ENCODE measurements at regions not wholly inside any gene's neighbourhood (a gene's known extent, or its start where the extent isn't known, plus 50 kb on each side); places are given as distances from the start of the nearest gene placed in this dataset.
"Not testable (repeated sequence)": the region's sequence is repeated elsewhere in the genome, so short reads cannot be mapped to it uniquely, and the experiment has no call there.

DNA sequence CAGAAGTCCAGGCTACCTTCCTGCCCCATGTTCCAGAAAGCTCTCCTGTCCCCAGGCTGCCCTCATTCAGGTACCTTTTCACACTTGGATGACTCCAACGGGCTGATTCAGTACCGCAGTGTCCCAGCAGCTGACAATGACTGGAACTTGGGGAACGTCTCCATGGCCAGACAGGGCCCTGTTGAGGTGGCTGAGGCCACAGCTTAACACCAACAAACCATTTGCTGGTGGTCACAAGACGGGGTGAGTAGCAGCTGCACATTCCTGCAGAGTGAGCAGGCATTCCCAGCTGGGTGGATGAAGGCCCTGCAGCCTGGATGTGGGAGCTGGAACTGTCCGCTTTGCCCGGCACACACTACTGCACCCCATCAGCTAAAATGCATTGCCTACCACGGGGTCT is 4481.3 kb upstream of the TPTE start:
- POLR2A ChIA-PET; H3K4me1 Mint-ChIP-seq; H3K36me3 Mint-ChIP-seq (ENCODE audit: low read depth); CTCF ChIA-PET; H3K27ac Mint-ChIP-seq; H3K4me3 Mint-ChIP-seq; H3K27me3 Mint-ChIP-seq; DNase-seq; H3K9me3 Mint-ChIP-seq: not testable (repeated sequence)

DNA sequence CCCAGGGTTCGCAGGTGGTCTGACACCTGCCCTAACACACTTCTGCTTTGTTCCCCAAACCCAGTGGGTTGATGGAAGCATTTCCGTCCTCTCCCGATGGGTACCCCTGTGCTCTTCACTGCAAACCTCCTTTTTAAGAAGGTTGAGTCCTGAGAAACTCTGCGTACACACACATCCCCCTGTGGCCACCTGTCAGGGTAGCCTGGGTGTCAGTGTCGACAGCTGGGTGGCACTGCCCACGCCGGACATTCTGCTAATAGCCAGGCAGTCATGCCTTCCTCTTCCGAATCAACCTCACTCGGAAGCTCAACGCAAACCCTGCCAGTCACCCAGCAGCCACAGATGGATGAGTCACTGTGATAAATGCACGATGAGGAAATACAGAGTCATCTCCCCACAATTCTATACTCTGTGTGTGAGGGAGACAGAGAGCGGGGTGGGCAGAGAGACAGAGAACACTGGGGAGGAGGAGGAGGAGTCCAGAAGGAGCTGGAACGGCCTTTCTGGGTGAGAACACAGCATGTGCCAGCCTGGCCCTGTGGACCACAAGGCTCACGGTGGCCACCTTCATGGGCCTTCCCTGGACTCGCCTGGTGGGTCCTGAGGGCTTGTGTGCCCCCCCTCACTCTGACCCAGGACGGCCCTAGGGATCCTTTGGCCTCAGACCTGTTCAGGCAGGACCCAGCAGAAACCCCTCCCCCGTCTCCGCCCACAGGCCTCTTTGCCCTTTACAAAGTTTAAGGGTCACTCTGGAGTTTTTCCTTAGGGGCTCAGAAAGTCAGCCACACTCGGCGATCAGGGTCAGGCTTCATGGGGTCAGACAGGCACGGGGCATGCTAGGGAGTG is 4477.7 kb upstream of the TPTE start:
- DNase-seq; H3K4me1 Mint-ChIP-seq; CTCF ChIA-PET; H3K27me3 Mint-ChIP-seq; H3K9me3 Mint-ChIP-seq; POLR2A ChIA-PET; H3K27ac Mint-ChIP-seq; H3K36me3 Mint-ChIP-seq (ENCODE audit: low read depth); H3K4me3 Mint-ChIP-seq: not testable (repeated sequence)

DNA sequence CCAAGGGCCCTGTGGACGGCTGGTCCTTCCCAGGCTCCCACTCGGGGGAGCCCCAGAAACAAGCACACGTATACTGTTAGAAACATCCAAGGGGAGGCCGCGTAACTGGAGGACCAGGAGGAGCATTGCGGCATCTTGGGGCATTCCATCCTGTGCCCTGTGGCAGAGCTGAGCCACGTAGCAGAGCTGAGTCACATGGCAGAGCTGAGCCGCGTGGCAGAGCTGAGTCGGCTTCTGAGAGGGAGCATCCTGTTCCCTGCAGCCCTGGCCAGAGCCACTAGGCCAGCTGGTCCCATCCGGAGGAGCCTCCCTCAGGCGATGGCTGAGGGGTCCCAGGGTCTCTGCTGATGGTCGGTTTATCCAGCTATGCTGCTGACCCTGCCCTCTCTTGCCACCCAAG is 4476.7 kb upstream of the TPTE start:
- H3K36me3 Mint-ChIP-seq (ENCODE audit: low read depth); DNase-seq; H3K27me3 Mint-ChIP-seq; H3K27ac Mint-ChIP-seq; H3K4me1 Mint-ChIP-seq; POLR2A ChIA-PET; H3K9me3 Mint-ChIP-seq; H3K4me3 Mint-ChIP-seq; CTCF ChIA-PET: not testable (repeated sequence)

DNA sequence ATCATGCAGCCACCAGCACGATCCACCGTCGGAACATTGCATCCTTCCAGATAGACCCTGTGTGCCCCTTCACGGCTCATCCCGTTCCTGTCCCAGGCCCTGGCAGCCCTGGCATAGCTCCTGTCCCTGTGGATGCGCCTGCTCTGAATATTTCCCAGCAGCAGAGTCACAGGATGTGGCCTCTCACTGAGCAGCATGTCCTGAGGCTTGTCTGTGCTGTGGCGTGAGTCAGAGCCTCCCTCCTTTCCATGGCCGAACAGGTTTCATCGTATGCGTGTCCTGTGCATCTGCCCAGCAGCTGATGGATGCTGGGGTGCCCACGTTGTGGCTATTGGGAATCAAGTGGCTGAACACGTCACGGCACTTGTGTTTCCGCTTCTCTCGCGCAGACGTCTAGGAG is 4471.5 kb upstream of the TPTE start:
- H3K4me3 Mint-ChIP-seq; H3K9me3 Mint-ChIP-seq; H3K27me3 Mint-ChIP-seq; H3K36me3 Mint-ChIP-seq (ENCODE audit: low read depth); DNase-seq; H3K4me1 Mint-ChIP-seq; POLR2A ChIA-PET; H3K27ac Mint-ChIP-seq; CTCF ChIA-PET: not testable (repeated sequence)

DNA sequence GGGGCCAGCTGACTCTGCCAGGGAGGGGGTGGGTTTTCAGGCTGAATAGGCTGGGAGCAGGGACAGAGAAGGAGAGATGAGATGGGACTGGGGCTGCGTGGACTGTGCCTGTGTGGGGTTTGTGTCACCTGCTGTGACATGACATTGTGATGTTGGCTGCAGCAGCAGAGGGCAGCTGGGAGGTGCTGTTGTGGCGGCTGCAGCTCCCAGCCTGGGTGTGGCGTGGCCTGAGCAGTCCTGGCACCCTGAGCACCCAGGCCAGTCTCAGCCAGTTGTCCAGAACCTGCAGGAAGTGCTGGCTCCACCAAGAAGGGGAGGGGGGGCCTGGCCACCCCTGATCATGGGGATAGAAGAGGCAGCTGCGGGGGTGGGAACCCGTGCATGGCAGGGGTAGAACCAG is 4469.3 kb upstream of the TPTE start:
- POLR2A ChIA-PET = not testable (repeated sequence)

DNA sequence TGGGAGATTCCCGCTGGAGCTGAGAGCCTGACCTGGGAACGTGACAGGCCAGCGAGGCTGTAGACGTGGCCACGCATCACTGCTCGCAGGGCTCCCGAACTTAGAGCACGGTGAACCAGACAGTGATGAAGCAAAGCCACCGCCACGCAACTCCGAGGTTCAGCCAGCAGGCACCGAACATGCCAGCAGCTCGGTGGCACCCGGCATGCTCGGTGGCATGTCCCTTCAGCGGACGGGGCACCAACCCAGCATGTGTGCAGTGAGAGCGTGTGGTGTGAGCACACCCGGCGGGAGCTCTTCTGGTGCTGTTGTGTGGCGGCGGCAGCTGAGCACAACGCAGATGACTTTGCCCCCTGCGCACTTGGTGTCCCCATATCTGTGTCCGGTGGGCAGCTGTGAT is 4468.2 kb upstream of the TPTE start:
- CTCF ChIA-PET; H3K4me1 Mint-ChIP-seq; POLR2A ChIA-PET; H3K36me3 Mint-ChIP-seq (ENCODE audit: low read depth); H3K27ac Mint-ChIP-seq; H3K4me3 Mint-ChIP-seq; H3K27me3 Mint-ChIP-seq; H3K9me3 Mint-ChIP-seq; DNase-seq: not testable (repeated sequence)

More for the DNA sequence above, 4469.3 kb upstream of the TPTE start:
- CTCF ChIA-PET; H3K9me3 Mint-ChIP-seq; DNase-seq; H3K27ac Mint-ChIP-seq; H3K4me1 Mint-ChIP-seq; H3K27me3 Mint-ChIP-seq; H3K36me3 Mint-ChIP-seq (ENCODE audit: low read depth); H3K4me3 Mint-ChIP-seq: not testable (repeated sequence)

DNA sequence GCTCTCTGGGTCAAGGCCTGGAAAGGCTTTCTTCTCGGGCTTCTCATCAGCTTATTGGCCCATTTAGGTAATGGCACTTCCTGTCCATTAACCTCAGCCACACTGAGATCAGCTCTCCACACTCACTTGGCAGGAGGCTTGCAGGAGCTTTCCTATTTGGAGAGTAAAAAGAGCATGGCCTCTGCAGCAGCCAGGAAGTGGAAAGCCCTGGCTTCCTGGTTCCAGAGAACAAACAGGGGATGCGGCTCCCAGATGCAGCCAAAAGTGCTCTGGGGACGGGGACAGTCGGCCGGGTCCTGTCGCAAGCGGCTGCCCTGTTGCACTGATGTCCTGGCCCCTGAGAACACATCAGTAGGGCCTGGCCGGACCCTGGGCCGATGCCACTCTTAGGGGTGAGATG is 4462.4 kb upstream of the TPTE start:
- POLR2A ChIA-PET; H3K27ac Mint-ChIP-seq; DNase-seq; H3K4me1 Mint-ChIP-seq; H3K9me3 Mint-ChIP-seq; H3K36me3 Mint-ChIP-seq (ENCODE audit: low read depth); CTCF ChIA-PET; H3K4me3 Mint-ChIP-seq; H3K27me3 Mint-ChIP-seq: not testable (repeated sequence)

DNA sequence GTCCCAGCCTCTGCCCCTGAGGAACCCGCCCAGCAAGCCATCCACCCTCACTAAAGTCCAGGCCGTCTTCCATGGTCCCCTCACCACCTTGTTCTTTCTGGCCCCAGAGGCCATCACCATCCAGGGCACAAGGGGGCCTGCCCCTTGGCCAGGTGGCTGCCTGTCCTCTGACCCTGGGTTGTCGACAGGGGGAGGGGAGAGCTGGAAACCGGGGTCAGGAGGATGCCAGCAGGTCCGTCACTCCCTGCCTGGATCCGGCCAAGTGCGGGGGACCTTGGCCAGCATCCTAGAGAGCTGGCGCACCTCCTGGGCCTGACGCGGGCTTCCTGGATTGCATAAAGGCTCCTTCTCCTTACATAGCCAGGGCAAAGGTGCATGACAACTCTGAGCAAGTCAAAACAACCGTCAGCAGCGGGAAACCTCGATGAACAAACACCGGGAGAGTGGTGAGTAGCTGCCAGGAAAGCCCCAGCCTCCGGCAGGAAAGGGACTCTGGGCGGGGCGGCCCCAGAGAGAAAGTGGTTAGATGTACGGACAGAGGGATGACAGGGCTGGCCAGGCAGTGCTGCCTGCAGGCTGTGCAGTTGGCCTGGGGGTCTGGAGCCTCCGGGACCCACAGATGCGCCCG is 4461.2 kb upstream of the TPTE start:
- H3K4me3 Mint-ChIP-seq; CTCF ChIA-PET; H3K9me3 Mint-ChIP-seq; POLR2A ChIA-PET; H3K27ac Mint-ChIP-seq; H3K36me3 Mint-ChIP-seq (ENCODE audit: low read depth); H3K27me3 Mint-ChIP-seq; H3K4me1 Mint-ChIP-seq; DNase-seq: not testable (repeated sequence)

DNA sequence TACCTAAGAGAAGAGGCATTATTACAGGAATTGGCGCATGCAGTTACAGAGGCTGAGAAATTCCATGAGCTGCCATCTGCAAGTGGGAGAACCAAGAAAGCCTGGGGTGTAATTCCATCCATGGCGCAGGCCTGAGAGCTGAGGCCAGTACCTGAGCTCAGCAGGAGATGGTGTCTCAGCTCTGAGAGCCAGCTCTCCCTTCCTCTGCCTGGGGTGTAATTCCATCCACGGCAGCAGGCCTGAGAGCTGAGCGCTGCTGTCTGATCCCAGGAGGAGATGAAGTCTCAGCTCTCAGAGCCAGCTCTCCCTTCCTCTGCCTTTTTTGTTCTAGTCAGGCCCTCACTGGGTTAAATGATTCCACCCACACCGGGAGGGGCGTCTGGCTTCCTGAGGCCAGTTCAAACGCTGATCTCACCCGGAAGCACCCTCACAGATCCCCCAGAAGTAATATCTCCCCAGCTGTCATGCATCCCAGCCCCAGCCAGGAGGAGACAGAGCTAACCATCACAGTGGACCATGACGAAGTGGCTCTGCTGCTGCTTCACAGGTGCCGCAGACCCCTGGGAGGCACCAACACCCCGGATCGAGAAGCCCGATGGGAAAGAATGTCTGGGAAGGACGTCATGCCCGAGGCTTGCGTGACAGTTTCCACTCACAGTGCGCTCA is 4454.9 kb upstream of the TPTE start:
- H3K9me3 Mint-ChIP-seq; CTCF ChIA-PET; H3K4me3 Mint-ChIP-seq; DNase-seq; POLR2A ChIA-PET; H3K4me1 Mint-ChIP-seq; H3K36me3 Mint-ChIP-seq (ENCODE audit: low read depth); H3K27ac Mint-ChIP-seq; H3K27me3 Mint-ChIP-seq: not testable (repeated sequence)

DNA sequence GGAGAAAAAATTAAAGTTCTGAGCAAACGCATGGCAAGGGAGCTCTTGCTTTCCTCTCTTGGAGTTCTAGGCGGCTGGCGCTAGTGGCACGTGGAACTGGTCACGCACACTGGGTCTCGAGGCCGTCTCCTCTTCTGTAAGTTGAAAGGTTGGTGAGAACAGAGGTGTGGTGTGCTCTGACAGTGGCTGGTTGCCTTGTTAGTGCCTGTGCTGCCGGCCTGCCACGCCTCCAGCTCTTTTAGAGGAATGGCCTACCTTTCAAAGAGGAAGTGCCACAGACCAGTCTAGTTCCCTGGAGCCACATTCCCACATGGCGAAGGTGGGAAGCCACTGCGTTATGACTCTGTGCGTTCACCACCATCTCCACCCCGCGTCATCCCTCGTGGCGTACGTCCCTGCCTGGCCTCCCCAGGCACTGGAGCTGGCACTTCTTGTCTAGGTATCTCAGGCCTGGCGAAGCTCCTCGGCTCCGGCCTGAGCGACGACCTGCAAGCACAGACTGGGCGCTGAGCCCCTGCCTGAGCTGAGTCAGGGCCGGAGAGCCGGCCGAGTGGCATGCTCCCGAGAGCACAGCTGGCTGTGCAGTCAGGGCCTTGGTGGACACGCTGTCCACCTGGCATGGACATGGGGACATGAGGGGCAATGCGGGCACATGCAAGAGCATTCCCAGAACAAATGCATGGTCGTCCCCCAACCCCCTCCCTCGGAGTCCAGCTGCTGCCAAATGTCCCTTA is 4453.1 kb upstream of the TPTE start:
- DNase-seq; H3K27ac Mint-ChIP-seq; H3K36me3 Mint-ChIP-seq (ENCODE audit: low read depth); H3K4me3 Mint-ChIP-seq; H3K4me1 Mint-ChIP-seq; POLR2A ChIA-PET; H3K9me3 Mint-ChIP-seq; CTCF ChIA-PET; H3K27me3 Mint-ChIP-seq: not testable (repeated sequence)

DNA sequence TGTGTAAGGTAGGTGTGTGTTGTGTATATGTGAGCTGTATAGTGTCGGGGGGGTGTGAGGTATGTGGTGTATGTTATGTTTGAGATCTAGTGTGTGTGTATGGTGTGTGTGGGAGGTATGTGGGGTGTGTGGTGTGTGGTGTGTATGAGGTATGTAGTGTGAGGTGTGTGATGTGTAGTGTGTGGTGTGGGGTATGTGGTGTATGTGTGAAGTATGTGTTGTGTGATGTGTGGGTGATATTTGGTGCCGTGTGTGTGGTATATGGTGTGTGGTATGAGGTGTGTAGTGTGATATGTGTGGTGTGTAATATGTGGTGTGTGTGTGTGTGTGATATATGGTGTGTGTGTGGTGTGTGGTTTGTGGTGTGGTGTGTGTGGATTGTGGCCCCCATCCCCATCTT is 4451.2 kb upstream of the TPTE start:
- H3K4me3 Mint-ChIP-seq = peak overlapping the region; percentile 1
- H3K9me3 Mint-ChIP-seq; DNase-seq; H3K36me3 Mint-ChIP-seq (ENCODE audit: low read depth); H3K27me3 Mint-ChIP-seq; POLR2A ChIA-PET; H3K4me1 Mint-ChIP-seq; CTCF ChIA-PET: not testable (repeated sequence)
- H3K27ac Mint-ChIP-seq = peak overlapping the region; percentile 37

DNA sequence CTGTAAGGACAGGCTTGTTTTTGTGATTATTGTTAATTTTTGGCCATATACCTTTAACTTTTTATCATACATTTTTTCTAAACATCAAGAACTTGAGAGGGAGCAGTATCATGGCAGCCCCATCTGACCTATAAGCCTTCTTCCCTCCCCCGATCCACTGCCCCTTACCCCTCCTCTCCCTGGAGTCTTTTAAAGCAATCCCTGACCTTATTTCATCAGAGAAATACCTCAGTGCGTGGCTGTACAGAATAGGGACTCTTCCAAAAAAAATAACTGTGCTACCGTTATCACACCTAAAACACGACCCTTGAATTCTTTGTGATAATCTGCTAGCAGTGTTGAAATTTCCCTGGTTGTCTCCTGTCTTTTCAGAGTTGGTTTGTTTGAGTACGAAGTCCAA is 4448.7 kb upstream of the TPTE start:
- POLR2A ChIA-PET; H3K36me3 Mint-ChIP-seq (ENCODE audit: low read depth); CTCF ChIA-PET; H3K4me3 Mint-ChIP-seq; H3K27ac Mint-ChIP-seq; DNase-seq; H3K27me3 Mint-ChIP-seq; H3K4me1 Mint-ChIP-seq; H3K9me3 Mint-ChIP-seq: not testable (repeated sequence)

DNA sequence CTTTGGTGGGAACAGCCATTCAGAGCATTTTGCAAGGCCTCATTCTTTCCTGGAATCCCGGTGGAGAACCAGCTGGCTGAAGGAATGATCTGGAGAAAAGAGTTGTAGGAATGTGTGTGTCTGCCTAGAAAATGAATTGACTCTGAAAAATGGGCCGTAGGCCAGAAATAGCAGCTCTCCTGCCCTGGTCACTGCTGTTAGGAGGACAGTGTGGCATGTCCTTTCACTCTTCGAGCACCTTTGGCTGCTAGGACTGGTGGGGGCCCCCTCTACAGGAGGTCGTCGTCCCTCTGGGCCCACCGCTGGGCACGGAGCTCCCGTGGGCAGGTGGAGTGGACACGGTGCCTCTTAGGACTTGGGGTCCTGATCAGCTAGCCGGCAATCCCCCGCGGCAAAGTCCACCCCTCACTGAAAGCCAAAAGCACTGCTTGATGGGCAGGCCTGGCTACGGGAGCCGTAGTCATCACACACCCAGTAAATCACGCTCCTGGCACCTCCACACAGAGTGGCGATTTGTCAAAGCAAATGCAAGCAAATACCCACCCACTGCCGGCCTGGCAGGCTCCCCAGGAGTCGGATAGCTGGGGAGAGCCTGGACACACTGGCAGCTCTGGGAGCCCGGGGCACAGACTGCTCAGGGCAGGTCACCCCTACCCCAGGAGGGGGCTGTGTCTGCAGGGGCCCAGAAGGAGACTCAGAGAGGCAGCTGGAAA is 4447.2 kb upstream of the TPTE start:
- DNase-seq; H3K27ac Mint-ChIP-seq; H3K9me3 Mint-ChIP-seq; H3K36me3 Mint-ChIP-seq (ENCODE audit: low read depth); POLR2A ChIA-PET; H3K4me1 Mint-ChIP-seq; H3K27me3 Mint-ChIP-seq; CTCF ChIA-PET; H3K4me3 Mint-ChIP-seq: not testable (repeated sequence)

Data from activated CD4-positive, alpha-beta T cell treated with anti-CD3 and anti-CD28 coated beads, Interleukin-2, amount 10 ng/mL, durations not matched to agents 7 days and 5 days (primary cell).